Activated naive CD8-positive, alpha-beta T cell treated with anti-CD3 and anti-CD28 coated beads, Interleukin-2, amount 10 ng/mL, durations not matched to agents 7 days and 5 days (primary cell): ENCODE measurements at regions not wholly inside any gene's neighbourhood (a gene's known extent, or its start where the extent isn't known, plus 50 kb on each side); places are given as distances from the start of the nearest gene placed in this dataset.

Experiments
- ATAC-seq: fragments of 150-1000 bp; cut with Tn5 transposase; one replicate; pipeline ENCODE4 v1.10.0; 2021; ENCODE audit warnings: low read depth, moderate library complexity
- POLR2A ChIA-PET: fragments of 350-600 bp; sonication (Branson Sonifier 250); formaldehyde crosslinking; loops from one replicate; lab custom pipeline; 2021; ENCODE audit warnings: antibody characterized with exemption; lab: Charles Lee
- DNase-seq: peaks from one replicate; pipeline ENCODE4 v3.0.0; 2021
- H3K27ac Mint-ChIP-seq: one replicate; pipeline ENCODE4 v1.8.0; 2022; ENCODE audit warnings: mild to moderate bottlenecking, mixed read lengths
- H3K27me3 Mint-ChIP-seq: one replicate; pipeline ENCODE4 v1.8.0; 2022; ENCODE audit warnings: mild to moderate bottlenecking, moderate library complexity, mixed read lengths
- H3K36me3 Mint-ChIP-seq: one replicate; pipeline ENCODE4 v1.8.0; 2021; ENCODE audit warnings: mild to moderate bottlenecking, mixed read lengths
- H3K4me1 Mint-ChIP-seq: one replicate; pipeline ENCODE4 v1.8.0; 2021; ENCODE audit warnings: mixed read lengths
- H3K4me3 Mint-ChIP-seq: one replicate; pipeline ENCODE4 v1.8.0; 2022; ENCODE audit warnings: mild to moderate bottlenecking, moderate library complexity, mixed read lengths
- H3K9me3 Mint-ChIP-seq: one replicate; pipeline ENCODE4 v1.8.0; 2021; ENCODE audit warnings: mixed read lengths

GRCh38 chr9:78383130-78383529 is 86.2 kb downstream of the PSAT1 start:
- no peak for DNase-seq
- Mint-ChIP-seq H3K27ac (no peak overlapping the region), H3K27me3 (peaks cover 12% of the 10 kb centered on the region), H3K4me3 (no peak overlapping the region), H3K36me3 (no peaks in the 10 kb centered on the region), H3K4me1 (no peaks in the 10 kb centered on the region), H3K9me3 (no peaks in the 10 kb centered on the region)
- POLR2A ChIA-PET: no interaction called here
- ATAC-seq: no peak

- no peak overlapping the region for H3K4me3 Mint-ChIP-seq
- POLR2A ChIA-PET: no interaction called here
- peaks cover 1% of the 10 kb centered on the region for H3K36me3 Mint-ChIP-seq
These were observed 89.4 kb downstream of the PSAT1 start for GRCh38 chr9:78386348-78386747.

GRCh38 chr9:78386773-78387172 is 89.8 kb downstream of the PSAT1 start:
- ATAC-seq: no peak
- no peak for DNase-seq
- POLR2A ChIA-PET: no interaction called here
- Mint-ChIP-seq H3K4me1 (no peaks in the 10 kb centered on the region), H3K4me3 (no peak overlapping the region), H3K27ac (no peak overlapping the region), H3K36me3 (peaks cover 1% of the 10 kb centered on the region), H3K9me3 (no peaks in the 10 kb centered on the region), H3K27me3 (peaks cover 4% of the 10 kb centered on the region)

More at GRCh38 chr9:78386348-78386747, 89.4 kb downstream of the PSAT1 start:
- DNase-seq (no peak), ATAC-seq (no peak)
- H3K27me3 Mint-ChIP-seq: peaks cover 4% of the 10 kb centered on the region
- H3K27ac Mint-ChIP-seq: no peak overlapping the region
- no peaks in the 10 kb centered on the region for H3K4me1 Mint-ChIP-seq
- H3K9me3 Mint-ChIP-seq: no peaks in the 10 kb centered on the region

- Mint-ChIP-seq H3K27ac (no peak overlapping the region), H3K9me3 (peaks cover 9% of the 10 kb centered on the region), H3K27me3 (peaks cover 15% of the 10 kb centered on the region), H3K4me1 (no peaks in the 10 kb centered on the region), H3K4me3 (no peak overlapping the region), H3K36me3 (peaks cover under 1% of the 10 kb centered on the region)
- POLR2A ChIA-PET: no interaction called here
- ATAC-seq (no peak), DNase-seq (no peak)
These were observed 96.4 kb downstream of the PSAT1 start for GRCh38 chr9:78393340-78393739.

- H3K36me3 Mint-ChIP-seq: no peaks in the 10 kb centered on the region
- H3K4me1 Mint-ChIP-seq: no peaks in the 10 kb centered on the region
- POLR2A ChIA-PET: no interaction called here
- no peak overlapping the region for H3K27ac Mint-ChIP-seq
- ATAC-seq (no peak), DNase-seq (no peak)
- peaks cover 9% of the 10 kb centered on the region for H3K9me3 Mint-ChIP-seq
- peaks cover 17% of the 10 kb centered on the region for H3K27me3 Mint-ChIP-seq
- no peak overlapping the region for H3K4me3 Mint-ChIP-seq
These were observed 97.0 kb downstream of the PSAT1 start for GRCh38 chr9:78393932-78394331.

- no peak overlapping the region for H3K27ac Mint-ChIP-seq
- no peak for ATAC-seq
- no peaks in the 10 kb centered on the region for H3K4me1 Mint-ChIP-seq
- no peak overlapping the region for H3K4me3 Mint-ChIP-seq
- POLR2A ChIA-PET: no interaction called here
- peaks cover 9% of the 10 kb centered on the region for H3K9me3 Mint-ChIP-seq
- no peak for DNase-seq
- peaks cover 17% of the 10 kb centered on the region for H3K27me3 Mint-ChIP-seq
- H3K36me3 Mint-ChIP-seq: no peaks in the 10 kb centered on the region
These were observed 99.2 kb downstream of the PSAT1 start for GRCh38 chr9:78396087-78396486.

GRCh38 chr9:78397045-78397444 is 100.1 kb downstream of the PSAT1 start:
- Mint-ChIP-seq H3K9me3 (peaks cover 9% of the 10 kb centered on the region), H3K4me3 (no peak overlapping the region), H3K27me3 (peaks cover 17% of the 10 kb centered on the region), H3K36me3 (no peaks in the 10 kb centered on the region), H3K4me1 (no peaks in the 10 kb centered on the region), H3K27ac (no peak overlapping the region)
- ATAC-seq (no peak), DNase-seq (no peak)
- POLR2A ChIA-PET: no interaction called here

GRCh38 chr9:78397454-78397853 is 100.5 kb downstream of the PSAT1 start:
- Mint-ChIP-seq H3K9me3 (peaks cover 9% of the 10 kb centered on the region), H3K36me3 (no peaks in the 10 kb centered on the region), H3K4me1 (no peaks in the 10 kb centered on the region), H3K27me3 (peaks cover 17% of the 10 kb centered on the region), H3K4me3 (no peak overlapping the region), H3K27ac (no peak overlapping the region)
- ATAC-seq (no peak), DNase-seq (no peak)
- POLR2A ChIA-PET: no interaction called here

- Mint-ChIP-seq H3K4me1 (no peaks in the 10 kb centered on the region), H3K9me3 (peaks cover 4% of the 10 kb centered on the region), H3K4me3 (no peak overlapping the region), H3K36me3 (no peaks in the 10 kb centered on the region), H3K27ac (no peak overlapping the region), H3K27me3 (peaks cover 13% of the 10 kb centered on the region)
- ATAC-seq (no peak), DNase-seq (no peak)
- POLR2A ChIA-PET: no interaction called here
These were observed 102.2 kb downstream of the PSAT1 start for GRCh38 chr9:78399153-78399552.

- Mint-ChIP-seq H3K36me3 (no peaks in the 10 kb centered on the region), H3K27me3 (peaks cover 10% of the 10 kb centered on the region), H3K27ac (no peak overlapping the region), H3K4me3 (no peak overlapping the region), H3K9me3 (peaks cover 2% of the 10 kb centered on the region), H3K4me1 (no peaks in the 10 kb centered on the region)
- POLR2A ChIA-PET: no interaction called here
- ATAC-seq: no peak
- DNase-seq: no peak
These were observed 103.6 kb downstream of the PSAT1 start for GRCh38 chr9:78400496-78400895.

- Mint-ChIP-seq H3K9me3 (peaks cover 1% of the 10 kb centered on the region), H3K4me1 (no peaks in the 10 kb centered on the region), H3K36me3 (no peaks in the 10 kb centered on the region), H3K27me3 (no peaks in the 10 kb centered on the region), H3K4me3 (no peak overlapping the region), H3K27ac (no peak overlapping the region)
- DNase-seq (no peak), ATAC-seq (no peak)
- POLR2A ChIA-PET: no interaction called here
These were observed 108.5 kb downstream of the PSAT1 start for GRCh38 chr9:78405461-78405860.

GRCh38 chr9:78406146-78406545 is 109.2 kb downstream of the PSAT1 start:
- ATAC-seq: no peak
- H3K27me3 Mint-ChIP-seq: no peaks in the 10 kb centered on the region
- no peaks in the 10 kb centered on the region for H3K4me1 Mint-ChIP-seq
- POLR2A ChIA-PET: no interaction called here
- no peak overlapping the region for H3K27ac Mint-ChIP-seq
- no peak overlapping the region for H3K4me3 Mint-ChIP-seq
- peaks cover 1% of the 10 kb centered on the region for H3K9me3 Mint-ChIP-seq
- DNase-seq: no peak
- H3K36me3 Mint-ChIP-seq: no peaks in the 10 kb centered on the region

GRCh38 chr9:78406933-78407332 is 110.0 kb downstream of the PSAT1 start:
- no peak overlapping the region for H3K4me3 Mint-ChIP-seq
- H3K36me3 Mint-ChIP-seq: no peaks in the 10 kb centered on the region
- H3K27me3 Mint-ChIP-seq: no peaks in the 10 kb centered on the region
- DNase-seq (no peak), ATAC-seq (no peak)
- H3K27ac Mint-ChIP-seq: no peak overlapping the region
- H3K9me3 Mint-ChIP-seq: peaks cover 1% of the 10 kb centered on the region
- H3K4me1 Mint-ChIP-seq: no peaks in the 10 kb centered on the region
- POLR2A ChIA-PET: no interaction called here

- POLR2A ChIA-PET: no interaction called here
- no peak overlapping the region for H3K27ac Mint-ChIP-seq
- DNase-seq (no peak), ATAC-seq (no peak)
- no peaks in the 10 kb centered on the region for H3K4me1 Mint-ChIP-seq
- H3K36me3 Mint-ChIP-seq: no peaks in the 10 kb centered on the region
- no peak overlapping the region for H3K4me3 Mint-ChIP-seq
- no peaks in the 10 kb centered on the region for H3K27me3 Mint-ChIP-seq
- peaks cover 1% of the 10 kb centered on the region for H3K9me3 Mint-ChIP-seq
These were observed 110.8 kb downstream of the PSAT1 start for GRCh38 chr9:78407636-78408312.
